HG03060 (cell line): ENCODE measurements at regions not wholly inside any gene's neighbourhood (a gene's known extent, or its start where the extent isn't known, plus 50 kb on each side); places are given as distances from the start of the nearest gene placed in this dataset.

Experiments
- ATAC-seq: cut with Tn5 transposase; IDR thresholded peaks from one replicate; pipeline ENCODE4 v1.9.1; 2021; ENCODE audit warnings: low read depth, moderate number of reproducible peaks; ENCODE audit not compliant: unreplicated experiment

DNA sequence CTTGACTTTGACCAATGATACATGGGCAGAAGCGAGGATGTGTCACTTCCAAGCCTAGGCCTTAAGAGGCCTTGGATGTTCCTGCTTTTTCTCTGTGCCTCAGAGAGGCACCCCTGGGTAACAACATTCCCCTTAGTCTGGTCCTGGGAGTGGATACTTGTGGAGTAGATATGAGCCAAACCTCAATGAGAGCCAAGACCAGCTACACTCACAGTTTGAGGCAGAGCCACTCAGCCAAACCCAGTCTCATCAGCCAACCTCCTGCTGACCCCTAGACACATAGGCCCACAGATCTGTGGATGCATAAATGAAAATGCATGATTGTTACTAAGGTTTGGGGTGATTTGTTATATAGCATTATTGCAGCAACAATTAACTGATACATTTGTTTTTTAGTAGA, 114.2 kb downstream of the ZNF621 start:
- ATAC-seq: no peak

DNA sequence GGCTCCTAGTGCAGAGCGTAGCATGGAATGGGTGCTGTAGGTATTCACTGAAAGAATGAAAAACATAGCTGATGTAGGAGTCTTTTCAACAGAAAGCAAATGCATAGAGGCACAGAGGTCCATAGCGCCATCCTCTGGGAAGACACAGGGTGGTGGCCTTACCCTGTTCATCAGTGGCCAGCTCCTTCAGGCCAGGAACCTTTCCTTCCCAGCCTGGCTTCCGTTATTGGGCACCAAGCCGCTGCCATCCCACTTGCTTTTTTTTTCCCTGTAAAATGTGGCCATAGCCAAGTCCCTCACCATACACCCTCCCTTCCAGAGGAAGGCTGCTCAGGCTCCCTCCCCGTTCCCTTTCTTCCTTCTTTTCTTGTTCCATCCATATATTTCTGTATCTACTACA, 118.1 kb downstream of the ZNF621 start:
- no peak for ATAC-seq

DNA sequence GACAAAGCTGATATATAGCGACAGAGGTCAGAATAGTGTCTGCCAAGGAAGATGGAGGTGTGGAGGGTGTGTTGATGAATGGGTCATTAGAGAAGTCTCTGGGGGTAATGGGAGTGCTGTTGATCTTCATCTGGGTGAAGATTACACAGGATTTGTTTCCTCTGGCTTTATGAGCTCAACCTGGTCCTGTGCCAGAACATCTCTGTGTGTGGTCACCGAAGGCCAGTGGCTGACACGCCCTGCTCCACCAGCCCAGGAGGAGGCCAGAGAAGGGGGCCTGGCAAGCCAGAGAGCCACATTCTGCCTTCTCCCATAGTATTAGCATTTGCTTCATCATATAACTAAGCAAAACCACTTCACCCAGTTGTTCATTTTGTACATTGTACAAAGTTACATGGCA, 121.1 kb downstream of the ZNF621 start:
- no peak for ATAC-seq

DNA sequence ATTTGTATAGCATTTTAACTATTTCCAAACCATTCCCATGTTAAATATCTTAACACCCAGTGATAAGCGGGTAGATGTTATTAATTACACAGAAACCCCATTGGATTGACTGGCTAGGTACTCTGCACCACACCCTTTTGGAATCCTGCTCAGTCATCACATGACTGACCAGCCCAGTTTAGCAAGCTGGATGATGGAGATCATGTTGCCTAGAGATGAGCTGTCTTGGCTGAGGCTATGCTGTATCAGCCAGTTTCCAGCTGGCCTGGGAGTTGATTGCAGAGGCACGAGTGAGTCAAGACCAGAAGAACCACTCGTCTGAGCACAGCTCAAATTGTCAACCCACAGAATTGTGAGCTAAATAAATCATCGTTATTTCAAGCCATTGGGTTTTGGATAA, 124.6 kb downstream of the ZNF621 start:
- no peak for ATAC-seq

DNA sequence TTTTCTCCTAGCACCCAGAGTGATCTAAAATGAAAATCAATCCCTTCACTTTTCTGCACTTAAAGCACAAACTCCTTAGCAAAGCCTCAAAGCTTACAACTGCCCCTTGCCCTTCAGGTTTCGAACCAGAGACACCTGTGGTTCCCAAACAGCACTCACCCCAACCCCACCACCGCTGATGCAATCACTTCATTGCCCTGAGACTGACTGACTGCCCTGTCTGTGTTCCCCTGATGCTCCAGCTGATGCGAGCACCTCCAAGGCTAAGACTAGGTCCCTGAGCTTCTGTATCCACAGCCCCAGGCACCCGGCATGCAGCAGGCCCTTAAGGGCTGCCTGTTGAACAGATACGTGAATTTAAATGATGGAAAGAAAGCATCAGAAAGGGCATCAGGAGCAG, 127.3 kb downstream of the ZNF621 start:
- no peak for ATAC-seq

DNA sequence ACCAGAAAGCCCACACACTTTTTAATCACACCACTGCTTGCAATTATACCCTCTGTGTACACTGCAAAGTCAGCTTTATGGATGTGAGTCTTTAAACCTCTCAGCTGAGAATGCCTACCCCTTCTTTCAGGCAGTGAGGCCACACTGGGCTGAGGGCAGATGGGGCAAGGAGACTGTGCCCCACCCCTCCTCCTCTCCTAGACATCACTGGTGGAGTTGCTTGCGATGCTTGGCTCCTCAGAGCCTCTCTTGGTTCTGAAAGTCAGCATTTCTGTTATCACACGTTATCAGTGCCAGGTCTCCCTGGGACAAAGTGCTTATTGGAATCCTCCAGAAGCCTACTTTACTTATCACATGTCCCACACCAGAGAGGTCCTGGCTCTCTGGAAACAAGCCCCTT, 128.2 kb downstream of the ZNF621 start:
- no peak for ATAC-seq

DNA sequence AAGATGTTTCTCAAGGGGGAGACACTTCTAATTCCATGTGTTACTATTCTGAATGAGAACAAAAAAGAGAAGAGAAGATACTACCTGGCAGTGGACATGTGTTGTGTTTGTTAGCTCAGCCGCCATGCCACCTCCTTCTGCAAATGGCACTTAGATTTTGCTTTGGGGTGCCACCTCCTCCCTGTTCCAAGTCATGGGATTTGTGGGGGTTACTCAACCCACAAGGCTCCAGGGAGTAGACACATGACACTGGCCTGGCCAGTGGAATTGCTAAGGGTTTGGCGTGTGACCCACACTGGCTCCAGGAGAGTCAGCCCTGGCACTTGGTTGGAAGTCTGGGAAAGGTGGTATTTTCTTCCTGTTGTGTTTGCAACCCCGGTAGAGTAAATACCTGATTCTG, 129.1 kb downstream of the ZNF621 start:
- no peak for ATAC-seq

DNA sequence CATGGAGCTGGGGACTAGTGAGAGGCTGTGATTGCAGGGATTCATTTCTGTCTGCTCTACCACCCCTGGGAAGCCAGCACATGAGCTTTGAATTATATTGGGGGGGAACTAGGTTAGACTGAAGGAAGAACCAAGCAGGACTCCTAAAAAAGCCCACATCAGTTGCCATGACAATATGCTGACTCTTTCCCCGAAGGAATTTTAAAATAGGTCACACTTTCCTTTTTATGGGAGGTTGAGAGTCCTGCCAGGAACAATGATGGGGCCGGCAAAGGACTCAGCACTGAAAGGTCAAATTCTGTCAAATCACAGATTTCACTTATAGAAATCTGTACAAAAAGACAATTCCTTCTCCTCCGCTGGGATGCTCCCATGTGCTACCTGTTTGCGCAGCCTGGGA, 130.8 kb downstream of the ZNF621 start:
- ATAC-seq: no peak

DNA sequence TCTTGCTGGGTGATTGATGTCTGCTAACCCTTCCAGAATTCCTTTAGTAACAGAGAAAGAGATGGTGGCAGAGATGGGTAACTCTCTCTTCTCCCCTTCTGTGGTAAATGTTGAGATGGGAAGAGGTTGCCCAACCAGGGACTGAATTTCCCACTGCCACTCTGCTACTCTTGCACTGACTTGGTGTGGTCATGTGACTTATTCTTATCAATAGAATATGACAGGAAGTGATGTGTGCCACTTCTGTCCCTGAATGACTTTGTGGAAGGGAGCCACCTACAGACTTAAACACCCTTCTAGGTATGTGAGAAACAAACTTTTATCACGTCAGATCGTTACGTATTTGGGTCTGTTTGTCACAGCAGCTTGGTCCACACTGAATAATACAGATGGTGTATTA, 132.9 kb downstream of the ZNF621 start:
- no peak for ATAC-seq

DNA sequence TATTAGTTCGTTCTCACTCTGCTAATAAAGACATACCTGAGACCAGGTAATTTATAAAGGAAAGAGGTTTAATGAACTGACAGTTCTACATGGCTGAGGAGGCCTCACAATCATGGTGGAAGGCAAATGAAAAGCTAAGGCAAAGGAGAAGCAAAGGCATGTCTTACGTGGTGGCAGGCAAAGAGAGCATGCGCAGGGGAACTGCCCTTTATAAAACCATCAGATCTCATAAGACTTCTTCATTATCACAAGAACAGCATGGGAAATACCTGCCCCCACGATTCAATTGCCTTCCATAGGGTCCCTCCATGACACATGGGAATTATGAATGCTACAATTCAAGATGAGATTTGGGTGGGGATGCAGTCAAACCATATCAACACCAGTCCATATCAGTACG, 133.5 kb downstream of the ZNF621 start:
- ATAC-seq: no peak

DNA sequence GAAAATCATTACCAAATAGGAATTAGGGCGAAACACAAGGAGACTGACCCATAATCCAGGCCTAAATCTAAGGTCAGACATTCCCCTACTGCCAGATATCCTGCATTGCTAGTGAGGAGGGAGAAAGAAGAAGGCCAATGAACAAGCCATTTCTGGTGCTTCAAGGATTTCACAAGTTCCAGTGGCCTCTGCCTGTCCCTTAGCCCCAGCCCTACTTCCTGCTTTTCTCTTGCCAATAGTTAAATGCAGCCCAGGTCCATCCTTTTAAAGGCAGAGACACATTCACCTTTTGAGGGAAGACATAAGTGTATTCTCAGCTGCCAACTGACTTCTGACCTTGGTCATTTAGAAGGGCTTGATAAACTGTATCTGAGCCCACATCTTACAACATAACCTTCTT, 135.8 kb downstream of the ZNF621 start:
- ATAC-seq: no peak

DNA sequence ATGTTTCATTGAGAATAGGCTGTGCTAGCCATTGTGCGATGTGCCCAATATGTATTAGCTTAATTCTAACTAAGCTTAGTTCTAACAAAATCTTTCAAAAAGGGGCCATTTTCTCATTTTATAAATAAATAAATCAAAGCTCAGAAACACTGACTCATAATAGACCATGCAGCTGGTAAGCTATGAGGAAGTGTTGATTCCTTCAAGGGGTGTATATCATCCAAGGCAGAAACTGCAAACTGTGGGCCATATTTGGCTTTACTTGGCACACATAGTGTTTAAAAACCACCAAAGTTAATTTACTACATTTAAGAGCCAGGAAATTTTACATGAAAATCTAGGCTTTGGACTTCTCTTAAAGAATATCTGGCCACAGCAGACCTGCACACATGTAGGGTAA, 136.5 kb downstream of the ZNF621 start:
- no peak for ATAC-seq

DNA sequence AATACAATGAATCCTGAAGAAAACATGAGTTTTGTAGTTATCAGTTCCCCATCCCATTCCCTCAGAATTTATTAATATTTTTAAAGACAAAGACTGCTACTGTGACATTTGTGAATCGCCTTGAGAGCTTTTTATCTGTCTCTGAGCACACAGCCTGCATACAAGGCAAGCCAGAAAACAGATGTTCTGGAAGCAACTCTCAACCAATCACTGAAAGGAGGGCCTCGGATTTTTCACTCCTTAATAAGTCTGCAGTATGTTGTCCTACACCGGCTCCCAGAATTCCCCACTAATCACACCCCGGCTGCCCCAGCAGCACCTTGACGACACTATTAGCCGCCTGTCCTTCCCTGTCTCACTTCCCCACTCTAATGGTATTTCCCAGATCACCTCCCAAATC, 138.5 kb downstream of the ZNF621 start:
- ATAC-seq: no peak

DNA sequence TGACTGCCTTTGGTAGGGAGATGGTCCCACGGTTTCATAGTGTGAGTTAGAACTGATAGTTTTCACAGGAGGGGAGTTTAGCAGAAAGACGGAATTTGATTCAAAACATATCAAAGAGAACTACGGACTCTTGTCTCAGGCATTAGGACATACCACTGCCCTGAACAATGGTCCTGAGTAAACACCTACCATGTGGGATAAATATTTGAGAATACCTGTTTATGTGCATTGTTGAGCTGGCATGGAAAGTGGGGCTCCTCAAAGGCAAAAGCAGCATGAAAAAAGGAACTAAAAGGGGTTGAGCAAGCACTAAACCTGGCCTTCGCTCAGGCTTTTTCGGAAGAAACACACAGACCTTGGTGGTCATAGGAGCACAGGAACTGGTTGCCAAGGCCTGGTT, 144.4 kb downstream of the ZNF621 start:
- ATAC-seq: no peak

DNA sequence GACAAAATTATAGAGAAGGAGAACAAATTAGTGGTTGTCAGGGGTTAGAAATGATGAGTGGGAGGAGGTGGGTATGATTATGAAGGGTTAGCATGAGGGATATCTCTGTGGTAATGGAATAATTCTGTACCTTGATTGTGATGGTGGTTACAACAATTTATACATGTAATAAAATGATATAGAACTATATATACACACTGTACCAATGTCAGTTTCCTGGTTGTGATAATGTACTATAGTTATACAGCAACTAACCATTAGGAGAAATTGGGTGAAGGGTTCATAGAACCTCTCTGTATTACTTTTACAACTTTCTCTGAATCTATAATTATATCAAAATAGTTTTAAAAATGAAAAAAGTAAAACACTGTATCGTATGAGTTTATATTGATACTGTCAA, 148.1 kb downstream of the ZNF621 start:
- ATAC-seq: no peak

DNA sequence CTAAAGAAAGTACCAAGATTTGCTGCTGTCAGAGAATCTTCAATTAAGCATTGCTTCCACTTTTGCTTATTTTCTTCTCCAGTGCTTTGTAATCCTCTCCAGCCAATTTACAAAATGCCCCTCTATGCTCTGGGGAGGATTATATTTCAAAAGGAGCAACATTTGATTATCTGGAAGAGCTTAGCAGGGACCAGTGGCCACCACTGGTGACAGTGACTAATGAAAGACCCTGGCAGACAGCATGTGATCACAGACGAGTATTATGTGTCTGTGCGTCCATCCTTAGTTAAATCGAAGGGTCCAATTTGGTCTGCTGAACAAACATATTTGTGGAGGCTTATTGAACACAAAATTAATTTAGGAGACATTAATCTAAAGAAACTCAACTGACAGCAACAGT, 152.6 kb downstream of the ZNF621 start:
- no peak for ATAC-seq

DNA sequence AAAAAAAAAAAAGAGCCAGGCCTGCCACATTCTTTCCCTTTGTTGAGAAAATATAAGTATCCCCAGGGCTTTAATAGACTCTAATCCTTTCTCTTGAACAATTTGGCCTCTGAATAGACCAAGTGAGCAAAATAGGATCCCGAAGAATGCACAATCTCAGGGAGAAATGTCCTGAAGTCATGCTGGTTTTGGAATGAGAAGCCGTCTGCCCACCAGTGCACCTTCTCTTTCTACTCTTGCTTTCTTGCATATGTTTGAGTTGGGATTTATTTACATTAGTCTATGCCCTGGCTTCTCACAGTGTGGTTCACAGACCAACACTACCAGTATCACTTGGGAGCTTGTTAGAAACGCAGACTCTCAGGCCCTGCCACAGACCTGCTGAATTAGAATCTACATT, 153.0 kb downstream of the ZNF621 start:
- no peak for ATAC-seq

DNA sequence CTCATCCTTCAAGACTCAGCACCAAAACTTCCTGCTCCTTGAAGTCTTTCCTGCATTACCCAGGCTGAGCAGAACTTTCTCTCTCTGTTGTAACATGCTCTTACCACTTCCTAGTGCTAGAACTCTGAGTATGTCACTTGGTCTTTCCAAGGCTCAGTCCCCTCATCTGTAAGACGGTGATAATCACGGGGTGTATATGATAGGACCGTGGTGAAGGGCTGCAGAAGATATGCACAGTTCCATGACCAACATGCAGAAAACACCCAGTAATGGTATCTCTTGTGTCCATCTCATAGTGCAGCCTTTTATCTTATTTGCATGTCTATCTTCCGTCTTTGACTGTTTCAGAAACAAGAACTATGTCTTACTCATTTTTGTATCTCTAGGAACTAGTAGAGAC, 154.5 kb downstream of the ZNF621 start:
- ATAC-seq: no peak

DNA sequence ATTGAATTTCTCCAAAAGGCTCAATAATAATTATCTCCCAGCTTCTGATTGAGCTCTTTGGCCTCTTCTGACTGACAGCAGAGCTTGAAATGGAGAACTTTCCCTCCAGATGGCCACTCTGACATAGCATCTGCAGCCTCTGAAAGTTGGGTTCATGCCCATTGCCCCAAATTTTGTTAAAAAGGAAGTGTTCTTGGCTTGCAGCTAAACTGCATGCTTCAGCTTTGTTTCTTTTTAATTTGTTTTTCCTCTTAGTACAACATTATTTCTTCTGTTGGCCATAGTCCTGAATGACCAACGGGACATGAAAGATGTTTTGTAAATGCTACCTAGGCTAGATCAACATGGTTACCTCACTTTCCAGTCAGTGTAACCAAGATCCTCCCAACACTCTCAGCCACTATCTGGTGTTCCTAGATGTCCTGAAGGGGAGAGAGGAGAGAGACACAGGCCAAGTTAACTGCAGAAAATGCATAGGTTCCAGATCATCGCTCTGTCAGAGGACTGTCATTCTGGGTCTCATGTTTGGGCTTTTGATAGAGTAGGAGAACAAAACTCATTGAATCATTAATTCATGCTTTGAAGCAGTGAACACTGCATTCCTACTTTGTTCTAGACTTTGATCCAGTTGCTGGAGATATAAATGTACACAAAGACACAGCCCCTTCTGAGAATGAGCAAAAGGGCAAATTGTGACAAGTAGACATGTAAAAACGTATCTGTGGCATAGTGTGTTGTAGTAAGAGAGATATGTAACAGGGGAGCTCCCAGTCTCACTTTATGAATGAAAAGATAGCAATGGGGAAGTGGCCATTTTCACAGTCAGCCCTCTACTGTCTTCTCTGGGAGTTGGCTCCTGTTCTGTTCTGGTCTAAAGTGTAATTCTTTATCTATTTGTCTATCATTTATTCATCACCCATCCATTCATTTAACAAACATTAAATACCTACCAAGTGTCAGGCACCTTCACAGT, 156.2 kb downstream of the ZNF621 start:
- ATAC-seq: no peak

DNA sequence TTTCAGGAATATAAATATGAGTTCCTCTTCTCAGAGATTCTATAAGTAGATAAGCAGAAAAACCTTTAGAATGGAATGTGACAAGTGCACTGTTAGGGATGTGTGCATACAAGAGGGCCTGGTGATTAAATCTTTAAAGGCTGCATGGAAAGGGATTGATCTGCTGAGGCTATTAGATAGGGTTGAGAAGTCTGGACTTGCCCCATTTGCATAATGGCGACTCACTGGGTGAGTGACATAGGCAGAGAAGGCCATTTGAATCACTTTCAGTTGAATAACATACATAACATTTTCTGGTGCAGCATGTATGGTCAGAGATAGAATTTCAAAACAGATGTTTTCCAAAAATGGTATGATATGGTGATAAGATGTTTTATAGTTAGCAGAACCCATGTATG, 156.9 kb downstream of the ZNF621 start:
- no peak for ATAC-seq

DNA sequence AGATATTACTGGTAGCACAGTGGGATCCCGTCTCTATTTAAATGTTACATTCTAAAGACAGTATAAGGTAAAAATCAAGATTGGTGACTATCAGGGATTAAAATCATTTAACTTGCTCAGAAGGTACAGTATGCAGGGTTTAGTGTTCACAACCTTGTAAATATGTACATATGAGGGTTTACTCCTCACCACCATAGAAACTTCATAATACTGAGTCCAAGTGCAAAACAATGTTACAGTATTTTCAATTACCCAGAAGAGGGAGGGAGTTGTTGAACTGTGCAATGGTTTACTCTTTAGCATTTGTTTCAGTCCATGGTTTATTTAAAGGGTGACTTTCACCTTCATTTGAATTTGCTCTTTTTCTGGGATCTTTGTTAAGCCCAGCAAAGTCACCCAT, 165.1 kb downstream of the ZNF621 start:
- no peak for ATAC-seq

DNA sequence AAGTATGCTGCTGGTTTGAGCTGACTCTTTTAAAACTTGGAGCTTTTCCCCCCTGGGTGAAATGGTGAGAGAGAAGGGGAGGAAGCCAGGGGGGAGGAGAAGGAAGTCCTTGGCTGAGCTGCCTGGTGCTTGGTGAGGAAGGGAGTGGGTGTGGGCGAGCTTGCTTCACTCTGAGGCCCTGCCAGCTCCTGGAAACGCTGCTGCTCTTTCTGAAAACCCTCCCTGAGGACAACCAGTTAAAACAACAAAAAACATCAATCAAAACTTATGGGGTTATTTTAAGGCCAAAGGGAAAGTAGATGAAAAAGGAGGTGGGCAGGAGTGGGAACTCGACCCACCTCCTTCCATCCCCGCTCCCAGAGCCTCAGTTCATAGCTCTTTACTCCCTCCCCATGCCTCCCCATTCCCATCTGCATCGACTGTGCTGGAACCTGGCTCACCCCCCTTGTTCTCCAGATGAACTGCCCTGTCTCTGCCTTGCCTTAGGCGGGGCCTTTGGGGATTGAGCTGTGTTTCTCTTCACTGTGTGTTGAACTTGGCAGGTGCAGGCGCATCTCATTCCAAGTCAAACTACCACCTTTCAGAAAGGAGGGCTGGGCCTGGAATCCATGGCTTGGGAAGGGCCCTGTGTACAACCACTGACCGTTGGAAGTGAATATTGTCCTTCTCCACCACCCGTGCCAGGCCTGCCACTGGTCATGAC, 166.1 kb downstream of the ZNF621 start:
- ATAC-seq: no peak
